ENCODE measurements at regions not wholly inside any gene's neighbourhood (a gene's known extent, or its start where the extent isn't known, plus 50 kb on each side); places are given as distances from the start of the nearest gene placed in this dataset.

DNA sequence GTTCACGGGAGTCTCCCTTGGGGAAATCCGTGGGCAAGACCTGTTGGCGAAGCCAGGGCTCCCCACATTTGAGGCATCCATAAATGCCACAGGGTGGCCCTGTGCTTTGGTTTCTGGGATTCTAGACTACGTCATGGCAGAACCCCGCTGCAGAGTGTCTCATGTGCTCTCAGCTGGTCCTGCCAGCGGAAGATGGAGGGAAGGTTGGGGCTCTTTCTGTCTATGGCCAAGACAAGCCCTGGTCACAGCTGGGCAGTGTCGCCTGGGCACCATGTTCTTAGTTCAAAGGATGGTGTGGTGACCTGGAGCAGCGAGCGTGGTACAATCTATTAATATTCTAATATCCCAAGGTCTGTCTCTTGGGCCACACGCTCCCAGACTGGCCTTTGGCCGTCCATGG lies 511.7 kb downstream of the TBC1D22A start:
- no peak for DNase-seq (ENCODE audit: low read depth in 4 of 4, low spot score in 3 of 4)

GRCh38 chr22:47270463-47271135 lies 508.1 kb downstream of the TBC1D22A start:
- DNase-seq (ENCODE audit: low read depth in 4 of 4, low spot score in 3 of 4), result no peak

DNA sequence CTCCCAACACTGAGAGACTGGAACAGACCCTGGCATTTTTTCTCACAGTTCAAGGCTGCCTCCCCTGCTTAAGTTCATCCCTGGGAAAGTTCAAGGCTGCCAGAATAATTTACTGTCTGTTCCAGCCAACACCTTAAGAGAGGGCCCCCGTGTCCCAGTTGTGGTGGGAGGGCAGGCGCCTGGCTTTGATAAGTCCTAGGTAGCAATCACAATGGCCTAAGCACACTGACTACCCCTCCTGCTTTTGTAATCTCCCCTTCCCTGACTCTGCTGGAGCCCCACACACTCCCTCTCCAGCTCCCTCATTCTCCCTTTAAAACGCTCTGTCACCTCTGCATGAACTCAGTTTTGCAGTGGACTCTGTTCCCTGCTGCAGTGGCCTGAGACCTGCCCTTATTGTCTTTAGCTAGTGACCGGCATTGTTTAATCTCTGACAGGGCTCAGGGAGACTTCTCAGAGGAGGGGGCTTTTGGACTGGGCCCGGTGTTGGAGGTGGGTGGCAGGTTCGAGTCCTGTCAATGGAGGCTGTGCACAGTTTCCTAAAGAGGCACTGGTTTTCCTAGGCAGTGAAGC lies 507.2 kb downstream of the TBC1D22A start:
- DNase-seq (ENCODE audit: low read depth in 4 of 4, low spot score in 3 of 4), result no peak

- DNase-seq (ENCODE audit: low read depth in 4 of 4, low spot score in 3 of 4), result no peak
These were observed 505.2 kb downstream of the TBC1D22A start for GRCh38 chr22:47267513-47268282.

GRCh38 chr22:47266329-47266728 lies 503.9 kb downstream of the TBC1D22A start:
- no peak for DNase-seq (ENCODE audit: low read depth in 4 of 4, low spot score in 3 of 4)

DNA sequence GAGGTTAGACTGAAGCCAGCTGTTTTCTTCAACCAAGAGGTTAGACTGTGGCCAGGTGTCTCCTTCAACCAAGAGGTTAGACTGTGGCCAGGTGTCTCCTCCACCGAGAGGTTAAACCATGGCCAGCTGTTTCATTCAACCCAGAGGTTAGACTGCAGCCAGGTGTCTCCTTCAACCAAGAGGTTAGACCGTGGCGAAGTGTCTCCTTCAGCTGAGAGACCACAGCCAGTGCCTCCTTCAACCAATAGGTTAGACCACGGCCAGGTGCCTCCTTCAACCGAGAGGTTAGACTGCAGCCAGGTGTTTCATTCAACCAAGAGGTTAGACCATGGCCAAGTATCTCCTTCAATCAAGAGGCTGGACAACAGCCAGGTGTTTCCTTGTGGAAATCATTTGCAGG lies 498.1 kb downstream of the TBC1D22A start:
- no peak for DNase-seq (ENCODE audit: low read depth in 4 of 4, low spot score in 3 of 4)

GRCh38 chr22:47259990-47260389 lies 497.5 kb downstream of the TBC1D22A start:
- no peak for DNase-seq (ENCODE audit: low read depth in 4 of 4, low spot score in 3 of 4)

- no peak for DNase-seq (ENCODE audit: low read depth in 4 of 4, low spot score in 3 of 4)
These were observed 496.6 kb downstream of the TBC1D22A start for GRCh38 chr22:47259049-47259448.

GRCh38 chr22:47257976-47258375 lies 495.5 kb downstream of the TBC1D22A start:
- no peak for DNase-seq (ENCODE audit: low read depth in 4 of 4, low spot score in 3 of 4)

GRCh38 chr22:47257566-47257965 lies 495.1 kb downstream of the TBC1D22A start:
- DNase-seq (ENCODE audit: low read depth in 4 of 4, low spot score in 3 of 4), result no peak

GRCh38 chr22:47251911-47252310 lies 489.5 kb downstream of the TBC1D22A start:
- no peak for DNase-seq (ENCODE audit: low read depth in 4 of 4, low spot score in 3 of 4)

- no peak for DNase-seq (ENCODE audit: low read depth in 4 of 4, low spot score in 3 of 4)
These were observed 488.7 kb downstream of the TBC1D22A start for GRCh38 chr22:47250995-47251765.

- no peak for DNase-seq (ENCODE audit: low read depth in 4 of 4, low spot score in 3 of 4)
These were observed 487.0 kb downstream of the TBC1D22A start for GRCh38 chr22:47249370-47249928.

- DNase-seq (ENCODE audit: low read depth in 4 of 4, low spot score in 3 of 4), result no peak
These were observed 486.5 kb downstream of the TBC1D22A start for GRCh38 chr22:47248925-47249324.

- DNase-seq (ENCODE audit: low read depth in 4 of 4, low spot score in 3 of 4), result no peak
These were observed 485.3 kb downstream of the TBC1D22A start for GRCh38 chr22:47247579-47248240.

- no peak for DNase-seq (ENCODE audit: low read depth in 4 of 4, low spot score in 3 of 4)
These were observed 483.3 kb downstream of the TBC1D22A start for GRCh38 chr22:47245786-47246185.

DNA sequence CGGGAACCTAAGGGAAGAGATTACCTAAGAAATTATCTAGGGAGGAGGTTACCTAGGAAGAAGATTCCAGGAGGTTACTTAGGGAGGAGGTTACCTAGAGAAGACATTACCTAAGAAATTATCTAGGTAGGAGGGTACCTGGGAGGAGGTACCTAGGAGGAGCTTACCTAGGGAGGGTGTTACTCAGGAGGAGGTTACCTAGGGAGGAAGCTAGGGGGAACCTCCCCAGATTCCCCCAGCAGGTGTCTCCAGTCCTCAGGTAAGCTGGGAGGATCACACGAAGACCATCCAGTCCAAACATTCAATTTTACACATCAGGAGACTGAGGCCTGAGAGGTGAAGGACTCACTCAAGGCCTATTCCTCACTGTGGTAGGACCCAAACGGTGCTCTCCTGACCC lies 482.8 kb downstream of the TBC1D22A start:
- no peak for DNase-seq (ENCODE audit: low read depth in 4 of 4, low spot score in 3 of 4)

- no peak for DNase-seq (ENCODE audit: low read depth in 4 of 4, low spot score in 3 of 4)
These were observed 477.7 kb downstream of the TBC1D22A start for GRCh38 chr22:47240116-47240515.

DNA sequence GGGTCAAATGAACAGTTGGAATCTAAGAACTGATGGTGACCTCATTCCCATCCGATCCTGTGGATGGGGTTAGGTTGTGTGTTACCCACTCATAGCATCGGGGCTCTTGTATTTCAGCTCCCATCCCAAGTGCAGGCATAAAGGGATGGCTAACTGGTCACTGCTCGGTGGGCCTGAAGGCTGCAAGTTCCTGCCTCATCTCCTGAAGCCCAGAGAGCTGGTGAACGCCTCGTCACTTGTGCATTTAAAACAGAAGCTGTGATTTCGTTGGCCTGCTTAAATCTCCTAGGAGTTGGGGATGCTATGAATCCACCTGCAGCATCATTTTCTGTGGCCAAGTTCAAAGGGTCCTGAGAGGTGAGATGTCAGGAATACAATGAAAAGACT lies 477.0 kb downstream of the TBC1D22A start:
- DNase-seq (ENCODE audit: low read depth in 4 of 4, low spot score in 3 of 4), result no peak

DNA sequence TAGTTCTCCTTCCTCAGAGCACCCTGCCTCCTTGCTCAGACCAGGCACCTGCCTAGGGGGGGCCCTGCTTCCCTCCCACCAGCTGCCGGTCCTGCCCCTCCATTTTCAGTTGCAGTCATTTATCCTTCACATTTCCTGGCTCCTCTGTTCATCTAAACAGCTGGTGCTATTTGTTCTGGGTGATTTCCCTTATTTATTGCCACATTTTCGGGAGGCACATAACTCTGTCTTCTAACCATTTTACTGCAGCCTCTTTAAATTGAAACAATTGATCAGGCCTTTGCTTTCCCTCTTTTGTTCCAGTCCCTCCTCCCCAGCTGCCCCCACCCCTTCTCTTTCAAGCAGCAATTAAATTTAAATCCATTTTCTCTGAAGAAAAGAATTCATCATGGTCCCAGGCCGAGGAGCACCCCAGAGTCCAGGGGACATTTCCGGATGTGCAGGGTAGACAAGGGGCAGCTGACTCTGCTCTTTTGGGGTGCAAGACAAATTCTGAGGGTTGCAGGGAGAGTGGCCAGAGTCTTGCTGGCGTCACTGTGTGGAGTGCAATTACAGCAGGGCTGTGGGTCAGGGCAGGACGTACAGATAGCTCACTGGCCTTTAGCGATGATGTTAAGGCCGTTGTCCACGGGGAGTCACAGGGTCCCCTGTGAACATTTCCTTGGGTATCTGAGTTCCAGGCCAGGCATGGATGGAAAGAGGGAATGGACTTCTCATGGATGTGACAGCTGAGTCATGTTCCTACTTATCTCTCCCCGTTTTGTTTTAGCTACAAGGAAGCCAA lies 476.4 kb downstream of the TBC1D22A start:
- no peak for DNase-seq (ENCODE audit: low read depth in 4 of 4, low spot score in 3 of 4)
